ENCODE measurements at regions not wholly inside any gene's neighbourhood (a gene's known extent, or its start where the extent isn't known, plus 50 kb on each side); places are given as distances from the start of the nearest gene placed in this dataset.

GRCh38 chr13:105363261-105364190 lies 1171.9 kb downstream of the EFNB2 start:
- POLR2A ChIA-PET, result no interaction called here
- DNase-seq (ENCODE audit: extremely low spot score), result no peak
- TF ChIP-seq CTCF (IDR thresholded peaks at IDR 0.05; ENCODE audit: control extremely low read depth, extremely low read depth, low read depth, missing control alignments), result no peak

DNA sequence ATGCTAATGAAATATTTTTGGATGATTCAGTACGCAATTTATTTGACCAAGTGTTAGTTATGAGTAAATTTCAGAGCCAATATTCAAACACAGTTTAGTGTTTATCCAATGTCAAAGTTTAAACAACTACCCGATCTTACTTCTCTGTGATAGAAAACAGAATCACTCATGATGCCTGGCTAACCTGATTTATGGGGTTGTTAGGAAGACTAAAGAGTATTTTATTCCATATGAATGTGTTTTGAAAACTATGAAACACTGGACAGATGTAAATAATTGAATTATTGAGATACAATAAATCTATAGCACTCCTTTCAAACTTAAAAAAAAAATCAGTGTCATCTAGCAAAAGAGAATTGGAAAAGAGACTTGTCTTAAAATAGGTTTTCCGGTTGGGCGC lies 1181.8 kb downstream of the EFNB2 start:
- no peak for DNase-seq (ENCODE audit: extremely low spot score)
- POLR2A ChIA-PET, result no interaction called here
- no peak for TF ChIP-seq CTCF (IDR thresholded peaks at IDR 0.05; ENCODE audit: control extremely low read depth, extremely low read depth, low read depth, missing control alignments)
- CTCF ChIA-PET, result interaction anchor here (1.2 kb wide), 1 partner anchor 12 kb away, joined by 4 read pairs; no protein-coding TSS in a partner anchor

More at GRCh38 chr13:105363261-105364190, 1171.9 kb downstream of the EFNB2 start:
- CTCF ChIA-PET, result no interaction called here

DNA sequence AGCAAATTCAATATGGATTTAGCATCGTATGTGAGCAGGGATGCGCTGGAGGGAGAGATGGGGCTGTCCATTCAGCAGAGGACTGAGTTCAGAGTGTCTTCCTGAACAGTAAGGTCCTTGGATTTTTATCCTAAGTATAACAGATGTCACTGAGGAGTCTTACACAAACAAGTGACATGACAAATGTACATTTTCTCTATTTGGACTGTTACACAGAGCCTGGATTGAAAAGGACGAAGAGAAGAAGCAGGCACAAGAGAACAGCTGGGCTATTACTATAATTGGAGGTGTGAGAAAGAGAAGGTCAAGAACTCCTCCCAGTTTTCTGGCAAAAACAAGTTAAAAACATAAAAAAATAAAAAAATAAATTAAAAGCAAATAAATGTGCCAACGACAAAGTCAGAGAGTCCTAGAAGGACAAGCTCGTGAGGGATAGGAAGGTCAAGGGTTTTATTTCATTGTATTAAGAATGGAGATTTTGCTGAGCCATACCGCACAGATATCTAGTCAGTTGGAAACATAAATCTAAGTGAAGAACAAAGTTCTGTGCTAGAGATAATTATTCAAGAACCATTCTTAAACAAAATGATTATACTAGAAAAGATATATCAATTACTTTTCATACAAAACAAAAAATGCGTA lies 1186.3 kb downstream of the EFNB2 start:
- DNase-seq (ENCODE audit: extremely low spot score), result no peak
- no peak for TF ChIP-seq CTCF (IDR thresholded peaks at IDR 0.05; ENCODE audit: control extremely low read depth, extremely low read depth, low read depth, missing control alignments)
- CTCF ChIA-PET, result interaction anchor here (4.0 kb wide), 1 partner anchor 12 kb away, joined by 21 read pairs; no protein-coding TSS in a partner anchor
- POLR2A ChIA-PET, result no interaction called here

GRCh38 chr13:105346141-105346775 lies 1189.2 kb downstream of the EFNB2 start:
- ChIA-PET CTCF (no interaction called here), POLR2A (no interaction called here)
- no peak for DNase-seq (ENCODE audit: extremely low spot score)
- no peak for TF ChIP-seq CTCF (IDR thresholded peaks at IDR 0.05; ENCODE audit: control extremely low read depth, extremely low read depth, low read depth, missing control alignments)

- DNase-seq (ENCODE audit: extremely low spot score), result no peak
- CTCF ChIA-PET, result no interaction called here
- TF ChIP-seq CTCF (IDR thresholded peaks at IDR 0.05; ENCODE audit: control extremely low read depth, extremely low read depth, low read depth, missing control alignments), result no peak
- POLR2A ChIA-PET, result no interaction called here
These were observed 1189.7 kb downstream of the EFNB2 start for GRCh38 chr13:105345730-105346129.

- ChIA-PET CTCF (interaction anchor here (1.2 kb wide), 1 partner anchor 9 kb away, joined by 3 read pairs; no protein-coding TSS in a partner anchor), POLR2A (no interaction called here)
- no peak for TF ChIP-seq CTCF (IDR thresholded peaks at IDR 0.05; ENCODE audit: control extremely low read depth, extremely low read depth, low read depth, missing control alignments)
- no peak for DNase-seq (ENCODE audit: extremely low spot score)
These were observed 1190.3 kb downstream of the EFNB2 start for GRCh38 chr13:105345131-105345530.
